ENCODE measurements at regions not wholly inside any gene's neighbourhood (a gene's known extent, or its start where the extent isn't known, plus 50 kb on each side); places are given as distances from the start of the nearest gene placed in this dataset.

- Histone ChIP-seq H3K27ac (ENCODE audit: insufficient read depth, low read depth, low read length, poor library complexity, severe bottlenecking) (no peak overlapping the region), H3K4me3 (ENCODE audit: insufficient read depth, low read depth, low read length) (no peak overlapping the region), H3K9me3 (ENCODE audit: control insufficient read depth, low read length) (no peaks in the 10 kb centered on the region), H3K4me1 (ENCODE audit: control insufficient read depth, insufficient read depth, low read length) (no peaks in the 10 kb centered on the region), H3K36me3 (ENCODE audit: control insufficient read depth, insufficient read depth, low read length) (no peaks in the 10 kb centered on the region), H3K27me3 (ENCODE audit: control insufficient read depth, insufficient read depth, low read length, poor library complexity, severe bottlenecking) (no peaks in the 10 kb centered on the region)
These were observed 402.6 kb downstream of the KLF12 start for GRCh38 chr13:73731564-73731963.

GRCh38 chr13:73730014-73730413, 404.2 kb downstream of the KLF12 start:
- Histone ChIP-seq H3K27ac (ENCODE audit: insufficient read depth, low read depth, low read length, poor library complexity, severe bottlenecking) (no peak overlapping the region), H3K27me3 (ENCODE audit: control insufficient read depth, insufficient read depth, low read length, poor library complexity, severe bottlenecking) (no peaks in the 10 kb centered on the region), H3K4me1 (ENCODE audit: control insufficient read depth, insufficient read depth, low read length) (no peaks in the 10 kb centered on the region), H3K4me3 (ENCODE audit: insufficient read depth, low read depth, low read length) (no peak overlapping the region), H3K36me3 (ENCODE audit: control insufficient read depth, insufficient read depth, low read length) (no peaks in the 10 kb centered on the region), H3K9me3 (ENCODE audit: control insufficient read depth, low read length) (no peaks in the 10 kb centered on the region)
- 75 to 76% methylated on average over 5 of the region's 5 CpGs for WGBS, 2 experiments

DNA sequence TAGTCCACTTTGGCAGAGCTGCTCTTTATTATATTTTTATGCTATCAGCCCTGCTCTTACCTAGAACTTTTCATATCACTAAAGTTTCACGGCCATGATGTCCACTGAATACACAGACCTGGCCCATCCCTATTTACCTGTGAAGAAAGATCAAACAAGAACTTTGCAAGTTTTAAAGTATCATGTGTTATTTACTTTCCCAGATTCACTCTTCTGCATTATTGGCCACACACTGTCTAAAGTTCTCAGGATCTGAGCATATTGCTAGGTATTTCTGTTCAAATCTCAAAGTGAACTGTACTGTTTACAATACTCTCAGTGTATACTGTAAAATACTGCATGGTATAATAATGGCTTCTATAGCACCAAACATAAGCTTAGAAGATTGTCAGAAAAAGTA, 405.2 kb downstream of the KLF12 start:
- 93 to 100% methylated on average over 1 of the region's 1 CpG for WGBS, 2 experiments
- Histone ChIP-seq H3K36me3 (ENCODE audit: control insufficient read depth, insufficient read depth, low read length) (no peaks in the 10 kb centered on the region), H3K4me1 (ENCODE audit: control insufficient read depth, insufficient read depth, low read length) (no peaks in the 10 kb centered on the region), H3K27me3 (ENCODE audit: control insufficient read depth, insufficient read depth, low read length, poor library complexity, severe bottlenecking) (no peaks in the 10 kb centered on the region), H3K27ac (ENCODE audit: insufficient read depth, low read depth, low read length, poor library complexity, severe bottlenecking) (no peak overlapping the region), H3K4me3 (ENCODE audit: insufficient read depth, low read depth, low read length) (no peak overlapping the region), H3K9me3 (ENCODE audit: control insufficient read depth, low read length) (no peaks in the 10 kb centered on the region)

DNA sequence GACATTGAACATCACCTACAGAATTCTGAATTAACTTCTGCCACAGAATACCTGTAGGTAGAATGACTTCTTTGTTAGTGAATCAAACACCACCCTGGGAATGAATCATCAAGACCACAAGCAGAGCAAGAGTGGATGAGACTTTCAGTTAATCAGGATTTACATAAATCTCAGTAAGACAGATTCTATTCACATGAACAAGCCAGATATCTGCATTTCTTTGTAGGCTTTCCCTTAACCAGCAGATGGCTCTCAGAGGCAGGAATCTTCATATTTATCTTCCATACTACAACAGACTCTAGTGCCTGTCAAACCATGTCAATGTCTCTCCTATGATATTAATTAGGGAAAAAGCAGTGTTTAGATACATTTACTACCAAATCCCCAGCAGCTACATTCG, 412.1 kb downstream of the KLF12 start:
- Histone ChIP-seq H3K4me1 (ENCODE audit: control insufficient read depth, insufficient read depth, low read length) (no peaks in the 10 kb centered on the region), H3K27ac (ENCODE audit: insufficient read depth, low read depth, low read length, poor library complexity, severe bottlenecking) (no peak overlapping the region), H3K36me3 (ENCODE audit: control insufficient read depth, insufficient read depth, low read length) (no peaks in the 10 kb centered on the region), H3K4me3 (ENCODE audit: insufficient read depth, low read depth, low read length) (no peak overlapping the region), H3K9me3 (ENCODE audit: control insufficient read depth, low read length) (no peaks in the 10 kb centered on the region), H3K27me3 (ENCODE audit: control insufficient read depth, insufficient read depth, low read length, poor library complexity, severe bottlenecking) (no peaks in the 10 kb centered on the region)
- 20% methylated on average over 1 of the region's 1 CpG; no CpG with 5 or more reads in 1 of the 2 experiments for WGBS, 2 experiments

DNA sequence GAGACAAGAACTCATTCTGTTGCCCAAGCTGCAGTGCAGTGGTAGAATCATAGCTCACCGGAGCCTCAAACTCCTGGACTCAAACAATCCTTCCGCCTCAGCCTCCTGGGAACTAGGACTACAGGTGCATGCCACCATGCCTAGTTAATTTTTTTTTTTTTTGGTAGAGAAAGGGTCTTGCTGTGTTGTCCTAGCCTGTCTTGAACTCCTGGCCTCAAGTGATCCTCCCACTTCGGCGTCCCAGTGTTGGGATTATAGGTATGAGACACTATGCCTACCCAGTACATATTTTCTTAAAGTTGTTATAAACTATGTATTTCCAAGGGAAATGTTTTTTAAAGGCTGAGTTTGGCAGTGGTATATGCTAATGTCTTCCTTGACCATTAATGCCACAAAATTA, 412.6 kb downstream of the KLF12 start:
- 95 to 96% methylated on average over 2 to 4 of the region's 4 CpGs for WGBS, 2 experiments
- Histone ChIP-seq H3K4me3 (ENCODE audit: insufficient read depth, low read depth, low read length) (no peak overlapping the region), H3K27ac (ENCODE audit: insufficient read depth, low read depth, low read length, poor library complexity, severe bottlenecking) (no peak overlapping the region), H3K4me1 (ENCODE audit: control insufficient read depth, insufficient read depth, low read length) (no peaks in the 10 kb centered on the region), H3K9me3 (ENCODE audit: control insufficient read depth, low read length) (no peaks in the 10 kb centered on the region), H3K27me3 (ENCODE audit: control insufficient read depth, insufficient read depth, low read length, poor library complexity, severe bottlenecking) (no peaks in the 10 kb centered on the region), H3K36me3 (ENCODE audit: control insufficient read depth, insufficient read depth, low read length) (no peaks in the 10 kb centered on the region)

GRCh38 chr13:73720216-73720840, 413.9 kb downstream of the KLF12 start:
- H3K4me1 ChIP-seq (ENCODE audit: control insufficient read depth, insufficient read depth, low read length): no peaks in the 10 kb centered on the region
- no peaks in the 10 kb centered on the region for H3K27me3 ChIP-seq (ENCODE audit: control insufficient read depth, insufficient read depth, low read length, poor library complexity, severe bottlenecking)
- H3K36me3 ChIP-seq (ENCODE audit: control insufficient read depth, insufficient read depth, low read length): no peaks in the 10 kb centered on the region
- no peak overlapping the region for H3K4me3 ChIP-seq (ENCODE audit: insufficient read depth, low read depth, low read length)
- H3K27ac ChIP-seq (ENCODE audit: insufficient read depth, low read depth, low read length, poor library complexity, severe bottlenecking): no peak overlapping the region
- no peaks in the 10 kb centered on the region for H3K9me3 ChIP-seq (ENCODE audit: control insufficient read depth, low read length)
- 84 to 93% methylated on average over 4 to 5 of the region's 5 CpGs for WGBS, 2 experiments

GRCh38 chr13:73718246-73718645, 416.0 kb downstream of the KLF12 start:
- Histone ChIP-seq H3K27me3 (ENCODE audit: control insufficient read depth, insufficient read depth, low read length, poor library complexity, severe bottlenecking) (no peaks in the 10 kb centered on the region), H3K36me3 (ENCODE audit: control insufficient read depth, insufficient read depth, low read length) (no peaks in the 10 kb centered on the region), H3K4me1 (ENCODE audit: control insufficient read depth, insufficient read depth, low read length) (no peaks in the 10 kb centered on the region), H3K27ac (ENCODE audit: insufficient read depth, low read depth, low read length, poor library complexity, severe bottlenecking) (no peak overlapping the region), H3K4me3 (ENCODE audit: insufficient read depth, low read depth, low read length) (no peak overlapping the region), H3K9me3 (ENCODE audit: control insufficient read depth, low read length) (no peaks in the 10 kb centered on the region)
- 75 to 77% methylated on average over 6 of the region's 6 CpGs for WGBS, 2 experiments

DNA sequence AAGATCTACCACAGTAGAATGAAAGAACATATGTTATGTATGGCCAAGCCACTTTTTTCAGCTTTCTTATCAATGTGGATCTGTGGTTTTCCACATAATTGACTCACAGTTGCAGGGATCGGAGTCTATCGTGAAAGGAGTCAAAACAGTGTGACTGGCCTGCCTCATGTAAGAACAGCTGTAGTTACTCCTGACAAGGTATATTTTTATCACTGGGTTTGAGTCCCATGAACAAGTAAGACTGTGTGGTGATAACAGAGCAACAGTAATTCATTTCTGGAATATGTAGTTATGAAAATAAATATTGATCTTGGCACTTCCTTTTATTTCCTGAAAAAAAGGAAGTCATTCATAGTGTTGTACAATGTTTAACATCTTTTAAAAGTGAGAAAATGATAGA, 416.6 kb downstream of the KLF12 start:
- Histone ChIP-seq H3K4me1 (ENCODE audit: control insufficient read depth, insufficient read depth, low read length) (no peaks in the 10 kb centered on the region), H3K36me3 (ENCODE audit: control insufficient read depth, insufficient read depth, low read length) (no peaks in the 10 kb centered on the region), H3K9me3 (ENCODE audit: control insufficient read depth, low read length) (no peaks in the 10 kb centered on the region), H3K27ac (ENCODE audit: insufficient read depth, low read depth, low read length, poor library complexity, severe bottlenecking) (no peak overlapping the region), H3K4me3 (ENCODE audit: insufficient read depth, low read depth, low read length) (no peak overlapping the region), H3K27me3 (ENCODE audit: control insufficient read depth, insufficient read depth, low read length, poor library complexity, severe bottlenecking) (no peaks in the 10 kb centered on the region)
- WGBS, 2 experiments: 92% methylated on average over 2 of the region's 2 CpGs

DNA sequence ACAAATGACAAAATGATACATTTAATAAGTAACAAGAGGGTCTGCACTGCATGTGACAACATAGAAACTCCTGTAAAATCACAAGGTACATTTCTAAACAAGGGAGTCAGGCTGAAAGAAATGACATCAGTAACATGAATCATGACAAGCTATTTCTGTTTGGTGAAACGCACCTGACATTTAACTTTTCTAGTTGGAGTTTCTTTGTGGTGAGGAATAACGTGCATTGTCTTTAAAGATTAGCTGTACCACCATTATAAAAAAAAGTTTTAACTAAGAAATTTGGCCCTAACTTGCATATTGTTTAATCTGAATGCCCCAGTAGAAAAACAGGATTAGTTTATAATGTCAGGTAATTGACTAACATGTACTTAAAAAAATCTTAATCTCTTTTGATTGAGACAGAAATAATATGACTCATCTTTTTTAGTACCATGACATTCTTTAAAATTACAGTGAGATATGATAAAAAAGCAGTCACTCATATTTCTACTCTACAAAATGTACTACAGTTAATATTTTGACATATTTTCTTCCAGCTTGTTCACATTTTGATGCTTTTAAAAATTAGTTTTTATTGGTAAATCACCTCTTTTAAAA, 418.2 kb downstream of the KLF12 start:
- no peak overlapping the region for H3K4me3 ChIP-seq (ENCODE audit: insufficient read depth, low read depth, low read length)
- no peak overlapping the region for H3K27ac ChIP-seq (ENCODE audit: insufficient read depth, low read depth, low read length, poor library complexity, severe bottlenecking)
- no peaks in the 10 kb centered on the region for H3K4me1 ChIP-seq (ENCODE audit: control insufficient read depth, insufficient read depth, low read length)
- H3K36me3 ChIP-seq (ENCODE audit: control insufficient read depth, insufficient read depth, low read length): no peaks in the 10 kb centered on the region
- no peaks in the 10 kb centered on the region for H3K27me3 ChIP-seq (ENCODE audit: control insufficient read depth, insufficient read depth, low read length, poor library complexity, severe bottlenecking)
- H3K9me3 ChIP-seq (ENCODE audit: control insufficient read depth, low read length): no peaks in the 10 kb centered on the region
- 88 to 100% methylated on average over 1 to 2 of the region's 2 CpGs for WGBS, 2 experiments

DNA sequence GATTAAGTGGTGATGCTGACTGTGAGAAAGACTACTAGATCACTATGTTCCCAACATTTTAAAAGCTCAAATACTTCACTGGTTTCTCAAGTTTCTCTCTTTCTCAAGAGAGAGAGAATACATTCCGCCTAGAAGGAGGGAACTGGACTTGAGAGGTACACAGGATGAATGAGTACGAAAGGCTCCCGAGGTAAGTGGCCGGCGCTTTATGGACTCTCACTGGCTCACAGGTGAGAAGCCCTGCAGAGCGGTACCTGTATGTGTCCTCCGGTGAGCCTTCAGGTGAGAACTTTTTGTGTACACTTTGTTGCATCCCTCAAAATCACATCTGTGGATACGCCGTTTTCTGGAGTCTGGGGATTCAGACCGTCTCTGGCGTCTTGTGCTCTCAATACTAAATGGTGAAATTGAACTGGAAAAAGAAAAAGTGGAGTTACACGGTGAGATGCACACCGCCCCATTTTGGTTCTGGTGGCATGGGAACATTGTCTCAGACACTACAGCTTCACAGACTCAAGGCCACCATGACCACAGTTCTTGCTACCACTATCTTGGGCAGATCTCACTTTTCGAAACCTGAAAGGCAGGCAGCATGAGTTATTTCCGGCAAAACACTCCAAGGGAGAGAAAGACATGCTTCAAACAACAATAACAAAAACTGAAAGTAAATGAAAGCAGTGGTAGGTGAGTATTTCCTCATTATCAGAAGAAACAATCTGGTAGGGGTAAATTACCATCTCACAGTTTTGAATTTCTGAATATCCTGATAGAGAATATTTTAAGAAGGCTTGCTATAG, 418.9 kb downstream of the KLF12 start:
- Histone ChIP-seq H3K4me3 (ENCODE audit: insufficient read depth, low read depth, low read length) (no peak overlapping the region), H3K27me3 (ENCODE audit: control insufficient read depth, insufficient read depth, low read length, poor library complexity, severe bottlenecking) (no peaks in the 10 kb centered on the region), H3K27ac (ENCODE audit: insufficient read depth, low read depth, low read length, poor library complexity, severe bottlenecking) (no peak overlapping the region), H3K9me3 (ENCODE audit: control insufficient read depth, low read length) (no peaks in the 10 kb centered on the region), H3K4me1 (ENCODE audit: control insufficient read depth, insufficient read depth, low read length) (no peaks in the 10 kb centered on the region), H3K36me3 (ENCODE audit: control insufficient read depth, insufficient read depth, low read length) (no peaks in the 10 kb centered on the region)
- 96% methylated on average over 15 of the region's 15 CpGs for WGBS, 2 experiments

Data from ectodermal cell (in vitro differentiated cells).